GM19372 (cell line): ENCODE measurements at regions not wholly inside any gene's neighbourhood (a gene's known extent, or its start where the extent isn't known, plus 50 kb on each side); places are given as distances from the start of the nearest gene placed in this dataset.

Source experiments
- ATAC-seq: cut with Tn5 transposase; IDR thresholded peaks from one replicate; pipeline ENCODE4 v1.9.1; 2021; ENCODE audit warnings: mild to moderate bottlenecking, low read depth, moderate library complexity; ENCODE audit not compliant: unreplicated experiment

- no peak for ATAC-seq
Measured at GRCh38 chr9:86836266-86836665, 111.0 kb downstream of the GAS1 start.

- ATAC-seq: no peak
Measured at GRCh38 chr9:86830356-86830755, 117.0 kb downstream of the GAS1 start.

- ATAC-seq: no peak
Measured at GRCh38 chr9:86829496-86830046, 117.7 kb downstream of the GAS1 start.

- no peak for ATAC-seq
Measured at GRCh38 chr9:86828631-86829030, 118.7 kb downstream of the GAS1 start.

GRCh38 chr9:86827893-86828292 lies 119.4 kb downstream of the GAS1 start:
- no peak for ATAC-seq

GRCh38 chr9:86825299-86825698 lies 122.0 kb downstream of the GAS1 start:
- ATAC-seq: no peak

GRCh38 chr9:86822006-86822801 lies 125.1 kb downstream of the GAS1 start:
- ATAC-seq: no peak

GRCh38 chr9:86821006-86821845 lies 126.1 kb downstream of the GAS1 start:
- ATAC-seq: no peak

GRCh38 chr9:86819552-86819951 lies 127.8 kb downstream of the GAS1 start:
- no peak for ATAC-seq

- ATAC-seq: no peak
Measured at GRCh38 chr9:86818636-86819035, 128.7 kb downstream of the GAS1 start.

GRCh38 chr9:86816868-86817267 lies 130.4 kb downstream of the GAS1 start:
- no peak for ATAC-seq

- ATAC-seq: no peak
Measured at GRCh38 chr9:86816366-86816765, 130.9 kb downstream of the GAS1 start.

- ATAC-seq: no peak
Measured at GRCh38 chr9:86812616-86813015, 134.7 kb downstream of the GAS1 start.

- ATAC-seq: no peak
Measured at GRCh38 chr9:86809759-86810367, 137.4 kb downstream of the GAS1 start.

GRCh38 chr9:86809151-86809550 lies 138.2 kb downstream of the GAS1 start:
- ATAC-seq: no peak

- ATAC-seq: no peak
Measured at GRCh38 chr9:86807367-86807976, 139.8 kb downstream of the GAS1 start.

GRCh38 chr9:86804011-86804410 lies 143.3 kb downstream of the GAS1 start:
- no peak for ATAC-seq

- no peak for ATAC-seq
Measured at GRCh38 chr9:86802900-86803673, 144.2 kb downstream of the GAS1 start.

- ATAC-seq: no peak
Measured at GRCh38 chr9:86801246-86801645, 146.1 kb downstream of the GAS1 start.

GRCh38 chr9:86800681-86801080 lies 146.6 kb downstream of the GAS1 start:
- no peak for ATAC-seq
